OCI-M2 (cell line): ENCODE measurements at regions not wholly inside any gene's neighbourhood (a gene's known extent, or its start where the extent isn't known, plus 50 kb on each side); places are given as distances from the start of the nearest gene placed in this dataset.
"Not testable (repeated sequence)": the region's sequence is repeated elsewhere in the genome, so short reads cannot be mapped to it uniquely, and the experiment has no call there.

Source experiments
- DNase-seq: peaks from one replicate; lab custom pipeline; 2025; ENCODE audit not compliant: unreplicated experiment; lab: John Stamatoyannopoulos, UW

GRCh38 chr2:64936809-64937208 is 52.4 kb upstream of the SLC1A4 start:
- no peak for DNase-seq

- DNase-seq = not testable (repeated sequence)
These were observed 51.9 kb upstream of the SLC1A4 start for GRCh38 chr2:64937314-64937686.

GRCh38 chr2:64937687-64938491 is 51.3 kb upstream of the SLC1A4 start:
- no peak for DNase-seq

- DNase-seq = no peak
These were observed 50.5 kb upstream of the SLC1A4 start for GRCh38 chr2:64938607-64939285.

- DNase-seq = no peak
These were observed 49.8 kb upstream of the SLC1A4 start for GRCh38 chr2:64939332-64939917.
